ENCODE measurements at regions not wholly inside any gene's neighbourhood (a gene's known extent, or its start where the extent isn't known, plus 50 kb on each side); places are given as distances from the start of the nearest gene placed in this dataset.
"Not testable (repeated sequence)": the region's sequence is repeated elsewhere in the genome, so short reads cannot be mapped to it uniquely, and the experiment has no call there.

GRCh38 chr11:114758627-114759026 lies 80.3 kb downstream of the NXPE2 start:
- no peak for DNase-seq

- no peak for DNase-seq
Measured at GRCh38 chr11:114762408-114762807, 84.1 kb downstream of the NXPE2 start.

DNA sequence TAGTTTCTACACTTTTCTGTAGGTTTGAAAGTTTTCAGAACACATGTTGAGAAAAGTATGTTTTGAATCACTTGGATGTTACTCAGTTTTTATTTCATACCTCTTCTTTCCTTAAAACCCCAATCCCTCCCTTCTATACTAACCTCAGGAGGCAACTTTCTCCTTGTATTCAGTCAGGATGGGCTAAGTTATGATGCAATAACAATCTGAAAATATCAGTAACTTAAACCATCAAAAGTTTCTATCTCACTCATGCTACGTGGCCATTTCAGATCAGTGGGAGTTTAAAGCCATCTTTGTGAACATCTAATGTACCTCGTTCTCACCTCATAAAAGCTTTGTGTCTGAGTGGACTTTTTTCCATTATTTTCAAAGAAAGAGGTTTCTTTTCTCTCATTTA lies 86.2 kb downstream of the NXPE2 start:
- DNase-seq: no peak

- no peak for DNase-seq
Measured at GRCh38 chr11:114771172-114771571, 92.8 kb downstream of the NXPE2 start.

GRCh38 chr11:114773541-114774338 lies 95.4 kb downstream of the NXPE2 start:
- DNase-seq: no peak

- DNase-seq: peak; percentile 67
Measured at GRCh38 chr11:114774599-114775361, 96.5 kb downstream of the NXPE2 start.

DNA sequence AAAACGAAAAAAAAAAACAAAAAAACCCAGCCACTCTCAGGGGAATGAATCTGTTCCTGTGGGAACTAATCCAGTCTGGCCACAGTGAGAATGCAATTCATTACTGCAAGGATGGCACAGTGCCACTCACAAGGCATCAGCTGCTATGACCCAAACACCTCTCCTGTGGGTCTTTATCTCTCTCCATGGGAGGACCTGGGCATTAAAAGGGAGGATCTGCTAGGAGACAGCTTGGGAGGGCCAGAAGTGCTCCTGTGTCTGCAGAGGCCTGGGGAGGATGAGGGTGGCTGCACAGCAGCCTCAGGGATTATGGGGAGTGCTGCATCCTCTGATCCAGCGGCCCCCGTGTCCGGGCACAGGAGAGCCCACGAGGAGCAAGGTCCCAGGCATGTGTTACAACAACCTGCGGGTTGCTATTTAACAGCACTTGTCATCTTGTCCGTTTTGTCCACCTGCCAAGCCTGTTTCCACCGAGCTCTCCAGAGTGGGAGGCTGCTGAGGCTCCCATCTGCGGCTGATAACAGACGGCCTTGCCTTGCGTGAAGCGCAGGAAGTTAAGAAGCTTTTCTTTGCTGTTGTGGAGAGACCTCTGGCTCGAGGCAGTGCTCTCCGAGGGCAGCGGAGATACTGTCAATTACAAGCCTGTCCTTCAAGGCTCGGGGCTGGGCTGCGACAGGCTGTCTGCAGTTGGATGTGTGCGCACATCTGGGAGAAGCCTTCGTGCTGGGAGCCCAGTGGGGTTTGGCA lies 97.7 kb downstream of the NXPE2 start:
- DNase-seq: no peak

DNA sequence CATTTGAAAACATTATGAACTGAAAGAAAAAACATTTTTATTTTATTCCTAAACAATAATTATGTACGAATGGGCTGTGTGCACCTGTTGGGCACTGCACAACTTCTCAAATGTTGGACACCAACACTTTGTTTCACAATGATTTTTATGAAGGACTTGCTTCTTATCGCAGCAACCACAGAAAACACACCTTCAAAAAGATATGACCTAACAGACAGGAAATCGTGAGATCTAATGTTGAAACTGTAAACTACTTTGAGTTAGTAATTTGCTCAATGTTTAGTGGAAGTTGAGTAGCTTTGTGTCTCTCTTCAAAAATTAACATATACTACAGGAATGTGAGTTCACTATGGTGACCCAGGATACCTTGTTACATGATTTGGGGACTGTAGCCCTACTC lies 98.6 kb downstream of the NXPE2 start:
- no peak for DNase-seq

DNA sequence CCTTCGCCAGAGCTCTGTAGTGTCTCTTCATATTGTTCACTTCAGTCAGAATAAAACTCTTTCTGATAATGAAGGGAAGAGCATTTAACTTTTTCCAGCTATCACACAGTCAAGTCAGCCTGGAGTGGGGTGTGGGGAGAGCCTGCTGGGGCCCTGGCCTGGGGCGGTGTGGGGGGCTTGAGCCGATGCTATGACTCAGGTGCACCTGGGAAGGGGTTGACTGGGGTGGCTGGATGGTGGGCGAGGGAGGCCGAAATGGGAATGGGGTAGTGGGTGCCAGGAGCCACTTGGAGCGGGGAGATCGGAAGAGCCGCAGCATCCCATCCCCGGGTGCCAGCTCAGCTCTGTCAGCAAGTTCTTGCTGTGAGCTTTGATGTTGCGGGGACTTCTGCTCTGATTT lies 100.9 kb downstream of the NXPE2 start:
- no peak for DNase-seq

DNA sequence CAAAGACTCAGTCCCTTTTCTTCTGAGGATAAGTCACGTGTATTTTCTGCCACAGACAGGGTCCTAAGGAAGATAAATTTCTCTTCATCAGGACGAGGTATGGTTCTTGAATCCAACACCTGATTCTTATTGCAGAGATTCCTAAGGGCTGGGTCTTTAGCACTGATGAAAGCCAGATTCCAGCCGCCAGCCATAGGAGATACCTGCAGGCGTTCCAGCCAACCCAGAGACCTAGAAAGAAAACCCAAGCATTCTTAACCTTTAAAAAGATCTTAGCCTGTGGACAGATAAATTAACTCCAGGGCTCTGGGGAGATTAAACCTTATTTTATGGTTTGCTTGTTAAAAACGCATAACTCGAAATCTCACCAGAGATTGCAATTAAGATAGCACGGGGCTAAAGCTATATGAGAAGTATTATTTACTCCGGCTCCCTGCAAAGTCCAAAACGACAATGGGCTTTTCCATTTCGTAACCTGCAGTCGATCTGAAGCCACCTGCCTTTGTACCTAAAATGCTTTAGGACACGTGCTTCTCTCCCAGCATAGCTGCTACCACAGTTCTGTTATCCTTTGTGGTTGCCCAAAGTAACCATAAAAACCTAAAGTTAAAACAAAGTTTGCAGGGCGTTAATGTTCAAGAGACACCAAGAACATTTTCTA lies 104.5 kb downstream of the NXPE2 start:
- no peak for DNase-seq

- DNase-seq: no peak
Measured at GRCh38 chr11:114783805-114784204, 105.5 kb downstream of the NXPE2 start.

DNA sequence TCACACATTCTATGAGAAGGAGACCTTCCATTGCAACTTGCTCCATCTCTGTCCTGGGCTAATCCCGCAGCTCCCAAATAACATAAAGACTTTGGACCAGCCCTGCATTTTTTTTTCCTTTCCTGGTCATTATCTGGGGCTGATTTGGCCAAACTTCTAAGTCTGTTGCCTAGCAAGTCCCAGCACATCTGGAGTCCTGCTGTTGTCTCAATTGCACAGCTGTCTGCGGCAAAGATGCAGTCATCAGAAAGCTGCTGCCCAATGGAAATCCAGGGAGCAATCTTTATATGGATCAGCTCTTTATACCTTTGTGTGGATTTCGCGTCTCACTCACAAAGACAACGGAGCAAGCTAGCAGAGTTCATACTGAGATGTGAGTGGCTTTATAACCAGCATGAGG lies 105.9 kb downstream of the NXPE2 start:
- DNase-seq: no peak

- DNase-seq: no peak
Measured at GRCh38 chr11:114784891-114785290, 106.6 kb downstream of the NXPE2 start.

GRCh38 chr11:114785820-114786219 lies 107.5 kb downstream of the NXPE2 start:
- no peak for DNase-seq

- DNase-seq: no peak
Measured at GRCh38 chr11:114787126-114787525, 108.8 kb downstream of the NXPE2 start.

- no peak for DNase-seq
Measured at GRCh38 chr11:114790910-114791309, 112.6 kb downstream of the NXPE2 start.

- no peak for DNase-seq
Measured at GRCh38 chr11:114794048-114794684, 115.8 kb downstream of the NXPE2 start.

- peak; percentile 70 for DNase-seq
Measured at GRCh38 chr11:114796954-114797721, 118.8 kb downstream of the NXPE2 start.

- DNase-seq: no peak
Measured at GRCh38 chr11:114799476-114799875, 121.1 kb downstream of the NXPE2 start.

DNA sequence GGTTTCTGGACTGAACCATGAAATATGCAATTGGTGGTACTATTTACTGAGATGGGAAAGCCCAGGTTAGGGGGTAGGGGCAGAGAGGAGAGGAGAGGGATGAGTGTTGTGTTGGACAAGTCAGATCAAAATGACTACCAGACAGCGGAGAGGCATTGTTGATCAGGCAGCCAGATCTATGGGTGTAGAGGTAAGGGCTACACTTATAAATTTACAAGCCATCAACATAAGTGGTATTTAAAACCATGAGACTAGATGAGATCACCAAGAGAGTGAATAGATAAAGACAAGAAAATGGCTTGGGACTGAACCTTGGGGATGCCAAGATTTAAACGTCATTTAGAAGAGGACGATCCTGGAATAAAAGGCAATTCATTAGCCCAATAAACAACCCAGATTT lies 123.4 kb downstream of the NXPE2 start:
- DNase-seq: no peak

- no peak for DNase-seq
Measured at GRCh38 chr11:114802878-114803277, 124.6 kb downstream of the NXPE2 start.

- not testable (repeated sequence) for DNase-seq
Measured at GRCh38 chr11:114805431-114805830, 127.1 kb downstream of the NXPE2 start.

All from DMS153 (cell line).